ENCODE measurements at regions not wholly inside any gene's neighbourhood (a gene's known extent, or its start where the extent isn't known, plus 50 kb on each side); places are given as distances from the start of the nearest gene placed in this dataset.

DNA sequence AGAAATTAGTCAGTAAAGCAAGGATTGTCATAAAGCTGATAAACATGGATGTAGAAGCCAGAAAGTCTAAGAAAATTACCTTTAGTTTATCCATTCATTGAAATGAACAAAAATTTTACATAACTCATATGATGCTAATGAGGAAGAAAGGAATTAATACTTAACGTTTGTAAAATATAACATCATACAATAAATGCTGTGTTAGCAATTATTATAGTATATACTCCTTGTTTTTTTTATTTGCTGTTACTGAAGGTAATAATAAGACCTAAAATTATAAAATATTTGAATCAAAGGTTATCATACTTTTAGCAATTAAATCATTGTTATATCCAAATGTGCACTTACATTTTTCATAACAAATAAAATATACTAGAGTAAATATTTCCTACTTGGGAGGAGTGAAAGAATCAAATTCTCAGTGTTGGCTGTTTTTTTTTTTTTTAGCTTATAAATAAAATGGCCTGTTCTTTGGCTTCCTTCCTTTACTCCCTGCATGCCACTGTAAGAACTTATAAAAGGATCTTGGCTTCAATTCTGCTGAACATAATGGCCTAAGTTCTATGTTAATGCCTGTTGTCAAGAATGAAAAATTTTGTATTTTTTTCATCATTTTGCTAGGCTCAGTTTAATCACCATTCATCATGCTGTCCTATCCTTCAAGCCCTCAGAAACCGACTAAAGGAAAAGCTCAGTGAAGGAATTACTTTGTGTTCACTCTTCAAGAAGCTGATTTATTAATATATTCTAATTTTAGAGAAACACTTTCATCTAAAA is 167.4 kb upstream of the SLITRK1 start:
- in situ Hi-C loops (cut with HindIII; ENCODE audit: low pct_unique_long_range_greater_than_20kb, low sequenced_read_pairs): no loop called here
- no peak for DNase-seq (ENCODE audit: low read depth, low spot score)

DNA sequence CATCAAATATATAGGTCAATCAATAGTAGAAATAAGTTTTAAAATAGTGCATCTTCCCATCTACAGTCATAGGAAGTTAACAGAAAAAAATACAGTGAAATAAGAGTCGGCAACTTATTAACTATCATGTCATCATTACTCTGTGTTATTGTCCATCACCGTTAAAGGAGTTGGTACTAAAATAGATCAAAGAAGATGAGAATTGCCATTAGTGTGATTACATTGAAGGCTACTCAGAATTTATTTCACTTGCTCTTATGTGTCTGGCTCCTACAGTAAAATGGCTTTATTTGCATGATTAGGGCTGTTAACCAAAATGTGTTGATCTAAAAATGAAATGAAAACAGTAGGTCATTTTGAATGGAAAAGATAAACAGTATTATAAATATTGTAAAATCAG is 162.5 kb upstream of the SLITRK1 start:
- DNase-seq (ENCODE audit: low read depth, low spot score): no peak
- in situ Hi-C loops (cut with HindIII; ENCODE audit: low pct_unique_long_range_greater_than_20kb, low sequenced_read_pairs): no loop called here

DNA sequence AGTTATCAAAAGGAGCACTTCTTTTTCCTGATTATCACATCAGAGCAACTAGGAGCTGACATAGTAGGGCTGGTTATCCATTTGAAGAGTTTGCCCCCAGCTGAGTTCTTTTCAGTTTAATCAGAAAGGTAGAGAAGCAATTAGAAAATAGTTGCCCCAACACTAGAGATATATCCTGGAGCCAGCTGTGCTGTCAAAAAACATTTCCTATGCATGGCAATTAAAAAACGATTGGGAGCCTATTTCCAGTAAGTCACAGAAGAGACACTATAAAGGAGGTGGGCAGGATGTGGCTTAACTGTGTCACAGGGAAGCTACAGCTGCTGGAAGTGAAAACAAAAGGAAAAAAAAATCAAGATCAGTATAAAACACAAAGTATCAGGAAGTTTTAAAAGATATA is 155.7 kb upstream of the SLITRK1 start:
- no peak for DNase-seq (ENCODE audit: low read depth, low spot score)
- in situ Hi-C loops (cut with HindIII; ENCODE audit: low pct_unique_long_range_greater_than_20kb, low sequenced_read_pairs): no loop called here

DNA sequence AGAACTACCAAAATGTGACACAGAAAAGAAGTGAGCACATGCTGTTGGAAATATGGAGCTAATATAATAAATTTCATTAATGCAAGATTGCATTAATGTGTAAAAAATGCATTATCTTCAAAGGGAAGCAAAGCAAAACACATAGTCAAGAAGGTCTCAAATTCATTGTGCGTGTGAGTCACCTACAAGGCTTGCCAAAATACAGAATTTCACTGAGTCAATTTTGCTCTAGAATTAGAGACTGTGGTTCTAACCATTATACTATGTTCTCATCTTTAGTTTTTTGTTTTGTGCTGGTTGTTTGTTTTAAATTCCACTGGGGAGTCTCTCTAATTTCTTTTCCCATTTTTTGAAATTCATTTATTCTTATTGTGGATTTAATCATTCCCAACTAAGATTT is 149.8 kb upstream of the SLITRK1 start:
- no peak for DNase-seq (ENCODE audit: low read depth, low spot score)
- in situ Hi-C loops (cut with HindIII; ENCODE audit: low pct_unique_long_range_greater_than_20kb, low sequenced_read_pairs): no loop called here

DNA sequence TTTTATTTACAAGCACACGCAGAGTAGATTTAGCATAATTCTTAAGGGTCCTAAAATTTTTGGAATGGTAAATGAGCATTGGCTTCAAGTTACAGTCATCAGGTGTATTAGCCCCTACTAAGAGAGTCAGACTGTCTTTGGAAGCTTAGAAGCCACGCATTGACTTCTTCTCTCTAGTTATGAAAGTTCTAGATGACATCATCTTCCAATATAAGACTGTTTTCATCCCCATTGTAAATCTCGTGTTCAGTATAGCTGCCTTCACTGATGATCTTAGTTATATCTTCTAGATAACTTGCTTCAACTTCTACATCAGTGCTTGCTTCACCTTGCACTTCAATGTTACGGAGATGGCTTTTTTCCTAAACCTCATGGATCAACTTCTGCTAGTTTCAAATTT is 148.8 kb upstream of the SLITRK1 start:
- in situ Hi-C loops (cut with HindIII; ENCODE audit: low pct_unique_long_range_greater_than_20kb, low sequenced_read_pairs): no loop called here

DNA sequence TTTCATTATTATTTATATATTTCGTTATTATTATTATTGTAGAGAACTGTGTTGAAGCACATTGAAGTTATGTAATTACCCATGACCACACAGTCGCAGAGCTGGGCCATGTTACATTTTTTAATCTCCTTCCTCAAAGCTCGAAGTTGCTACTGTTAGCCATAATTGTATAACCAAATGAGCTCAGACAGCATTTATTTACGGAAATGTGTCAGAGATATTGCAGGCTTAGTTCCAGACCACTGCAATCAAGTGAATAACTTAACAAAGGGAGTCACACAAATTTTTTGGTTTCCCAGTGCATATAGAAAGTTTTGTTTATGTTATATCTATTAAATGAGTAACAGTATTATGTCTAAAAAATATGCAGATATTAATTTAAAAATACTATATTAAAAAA is 147.1 kb upstream of the SLITRK1 start:
- DNase-seq (ENCODE audit: low read depth, low spot score): no peak
- in situ Hi-C loops (cut with HindIII; ENCODE audit: low pct_unique_long_range_greater_than_20kb, low sequenced_read_pairs): no loop called here

More for the DNA sequence above, 148.8 kb upstream of the SLITRK1 start:
- no peak for DNase-seq (ENCODE audit: low read depth, low spot score)

DNA sequence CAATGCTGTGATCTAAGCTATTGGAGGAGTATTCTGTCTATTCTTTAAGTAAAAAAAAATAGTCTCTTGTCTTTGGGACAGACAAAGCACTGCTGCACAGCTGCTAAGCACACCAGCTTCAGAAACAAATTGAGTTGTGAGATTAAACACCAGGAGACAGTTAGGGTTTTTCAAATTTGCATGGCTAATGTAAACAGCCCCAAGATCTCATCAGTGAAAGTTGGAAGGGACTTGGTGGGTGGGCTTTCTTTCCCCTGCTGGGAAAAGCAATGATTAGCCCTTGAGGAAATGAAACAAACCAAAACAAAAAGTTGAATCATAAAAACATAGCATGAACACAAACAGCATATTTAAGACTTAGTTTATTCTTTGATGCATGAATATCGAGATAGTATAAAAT is 143.6 kb upstream of the SLITRK1 start:
- in situ Hi-C loops (cut with HindIII; ENCODE audit: low pct_unique_long_range_greater_than_20kb, low sequenced_read_pairs): no loop called here
- DNase-seq (ENCODE audit: low read depth, low spot score): no peak

DNA sequence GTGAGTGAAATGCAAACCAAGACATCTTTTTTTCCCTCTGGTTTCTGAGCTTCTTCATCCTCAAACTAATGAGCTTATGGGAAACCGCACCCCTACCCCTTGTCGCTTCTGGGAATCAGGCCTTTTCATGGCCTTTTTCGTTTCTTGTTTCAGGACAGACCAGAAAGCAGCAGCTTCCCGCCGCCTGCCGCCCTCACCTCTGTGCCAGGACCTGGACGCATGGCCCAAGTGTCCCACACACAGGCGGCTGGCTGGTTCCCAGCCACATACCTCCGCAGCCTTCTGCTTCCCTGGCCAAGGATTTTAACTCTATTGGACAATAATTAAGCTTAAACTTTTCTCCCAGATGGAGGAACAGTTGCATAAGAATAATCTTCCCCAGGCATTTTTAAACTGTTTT is 114.1 kb upstream of the SLITRK1 start:
- in situ Hi-C loops (cut with HindIII; ENCODE audit: low pct_unique_long_range_greater_than_20kb, low sequenced_read_pairs): no loop called here
- DNase-seq (ENCODE audit: low read depth, low spot score): no peak

DNA sequence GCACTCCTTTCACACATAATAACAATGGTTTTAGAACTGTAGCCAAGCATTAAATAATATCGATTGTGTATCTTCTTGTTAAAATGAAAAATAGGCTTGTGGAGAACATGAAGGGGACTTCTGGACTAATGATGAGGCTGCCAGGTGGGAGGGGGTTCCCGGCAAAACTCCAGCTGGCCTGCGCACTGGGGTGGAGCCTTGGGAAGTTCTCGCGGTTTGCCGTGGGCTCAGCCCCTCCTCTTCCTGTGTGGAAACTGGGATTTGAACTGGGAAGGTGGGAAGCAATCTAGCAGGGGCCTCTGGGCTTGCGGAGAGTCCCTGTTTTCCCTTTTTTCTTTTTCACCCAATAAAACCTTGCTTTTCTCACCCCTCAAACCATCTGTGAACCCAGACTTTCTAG is 113.7 kb upstream of the SLITRK1 start:
- no peak for DNase-seq (ENCODE audit: low read depth, low spot score)
- in situ Hi-C loops (cut with HindIII; ENCODE audit: low pct_unique_long_range_greater_than_20kb, low sequenced_read_pairs): no loop called here

DNA sequence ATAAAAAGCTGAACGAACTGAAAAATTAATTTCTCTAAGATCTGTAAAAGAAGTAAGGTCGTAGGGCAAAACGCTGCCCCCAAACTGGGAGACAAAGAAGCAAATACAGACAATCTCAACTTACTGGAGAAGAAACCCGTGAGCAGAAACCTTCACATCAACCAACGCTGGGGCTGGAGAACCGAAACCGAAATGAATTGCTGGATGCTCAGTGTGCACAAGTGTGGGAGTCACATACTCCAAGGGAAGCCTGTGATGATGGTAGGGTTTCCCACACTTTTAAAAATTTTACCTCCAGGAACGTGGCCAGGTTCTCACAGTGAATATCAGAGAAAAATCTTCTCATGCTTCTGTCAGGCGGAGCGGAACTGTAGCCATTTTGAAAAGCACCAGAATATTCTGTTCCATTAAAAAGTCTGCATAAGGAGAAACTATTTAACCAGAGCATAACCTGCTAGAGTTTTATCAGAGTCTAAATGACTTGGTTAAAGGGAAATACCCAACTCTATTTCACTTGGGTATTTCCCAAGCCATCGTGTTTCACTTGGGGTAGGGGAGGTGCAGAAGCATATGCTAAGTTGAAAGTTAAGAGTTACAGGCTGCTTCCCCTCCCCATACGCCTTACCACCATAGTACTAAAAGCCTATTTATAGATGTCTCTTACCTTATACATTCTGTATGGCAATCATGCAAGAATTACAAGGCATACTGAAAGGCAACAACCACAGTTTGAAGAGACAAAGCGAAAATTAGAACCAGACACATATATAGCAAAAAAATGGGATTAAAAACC is 110.5 kb upstream of the SLITRK1 start:
- DNase-seq (ENCODE audit: low read depth, low spot score): no peak
- in situ Hi-C loops (cut with HindIII; ENCODE audit: low pct_unique_long_range_greater_than_20kb, low sequenced_read_pairs): no loop called here

DNA sequence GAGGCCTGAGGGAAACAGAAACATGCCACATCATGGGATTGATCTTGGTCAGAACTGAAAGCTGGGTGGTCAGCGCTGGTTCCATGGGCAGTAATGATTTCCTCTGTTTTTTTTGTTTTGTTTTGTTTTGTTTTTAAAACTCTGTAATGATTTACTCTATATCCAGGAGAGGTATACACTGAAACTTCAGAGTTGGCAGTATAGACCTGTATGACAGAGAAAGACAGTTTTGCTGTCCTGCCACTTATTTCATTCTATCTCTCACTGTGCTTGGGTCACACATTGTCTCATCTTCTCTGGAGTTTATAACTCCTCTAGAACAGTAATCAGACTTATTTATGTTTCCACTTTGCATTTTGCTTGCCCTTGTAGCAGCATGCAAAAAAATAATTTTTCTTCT is 105.1 kb upstream of the SLITRK1 start:
- no peak for DNase-seq (ENCODE audit: low read depth, low spot score)
- in situ Hi-C loops (cut with HindIII; ENCODE audit: low pct_unique_long_range_greater_than_20kb, low sequenced_read_pairs): no loop called here

DNA sequence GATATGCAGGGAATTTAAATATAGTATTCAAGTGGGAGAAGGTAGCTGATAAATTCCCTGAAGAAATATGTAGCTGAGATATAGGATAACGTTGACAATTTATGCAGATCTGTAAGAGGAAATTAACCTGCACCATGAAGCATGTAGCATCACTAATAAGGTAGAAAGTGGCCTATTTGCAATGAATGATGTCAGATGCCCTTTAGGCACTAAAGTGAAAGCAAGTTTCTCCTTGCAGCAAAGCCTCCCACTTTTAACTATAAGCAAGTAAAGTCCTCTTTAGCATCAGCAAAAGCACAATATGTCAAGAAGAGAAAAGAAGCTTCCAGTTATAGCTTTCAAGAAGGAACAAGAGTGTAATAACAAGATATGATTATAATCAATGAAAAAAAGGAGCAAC is 102.5 kb upstream of the SLITRK1 start:
- DNase-seq (ENCODE audit: low read depth, low spot score): no peak
- in situ Hi-C loops (cut with HindIII; ENCODE audit: low pct_unique_long_range_greater_than_20kb, low sequenced_read_pairs): no loop called here

DNA sequence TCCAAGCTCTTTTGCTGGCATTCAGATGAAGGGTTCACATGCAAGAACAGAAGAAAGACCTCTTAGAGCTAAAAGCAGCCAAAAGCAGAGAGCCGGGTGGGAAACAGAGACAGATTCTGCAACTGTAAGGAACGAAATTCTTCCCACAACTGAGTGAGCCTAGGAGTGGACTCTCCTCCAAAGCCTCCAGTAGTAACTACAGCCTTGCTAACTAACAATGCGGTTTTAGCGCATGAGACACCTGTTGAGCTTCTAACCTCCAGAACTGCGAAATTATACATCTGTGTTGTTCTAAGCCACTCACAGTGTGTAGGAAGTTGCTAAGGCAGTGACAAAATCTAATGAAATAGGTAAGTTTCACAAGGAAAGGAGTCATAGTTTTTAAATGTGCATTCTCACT is 98.1 kb upstream of the SLITRK1 start:
- no peak for DNase-seq (ENCODE audit: low read depth, low spot score)
- in situ Hi-C loops (cut with HindIII; ENCODE audit: low pct_unique_long_range_greater_than_20kb, low sequenced_read_pairs): no loop called here

DNA sequence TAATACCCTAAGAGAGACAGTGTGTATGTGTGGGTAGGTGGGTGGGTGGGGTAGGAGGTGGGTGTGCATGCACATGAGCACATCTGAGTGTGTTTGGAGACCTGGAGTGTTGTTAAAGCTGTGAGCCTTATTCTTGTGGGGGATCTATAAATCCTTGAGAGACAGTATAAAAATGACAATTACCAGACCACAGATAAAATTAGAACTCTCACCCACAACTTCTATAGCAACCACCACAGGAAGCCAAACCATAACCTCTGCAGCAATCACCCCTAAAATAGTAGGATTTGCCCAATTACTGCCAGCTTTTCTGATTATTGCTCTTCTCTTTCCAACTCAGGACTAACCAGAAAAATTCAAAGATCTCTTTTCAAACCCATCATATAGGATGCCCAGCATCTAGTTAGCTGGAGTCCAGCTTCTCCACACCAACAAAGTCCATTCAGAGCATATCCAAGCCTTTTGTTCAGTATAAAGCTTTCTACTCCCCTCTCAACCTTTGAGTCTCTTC is 93.4 kb upstream of the SLITRK1 start:
- DNase-seq (ENCODE audit: low read depth, low spot score): no peak

DNA sequence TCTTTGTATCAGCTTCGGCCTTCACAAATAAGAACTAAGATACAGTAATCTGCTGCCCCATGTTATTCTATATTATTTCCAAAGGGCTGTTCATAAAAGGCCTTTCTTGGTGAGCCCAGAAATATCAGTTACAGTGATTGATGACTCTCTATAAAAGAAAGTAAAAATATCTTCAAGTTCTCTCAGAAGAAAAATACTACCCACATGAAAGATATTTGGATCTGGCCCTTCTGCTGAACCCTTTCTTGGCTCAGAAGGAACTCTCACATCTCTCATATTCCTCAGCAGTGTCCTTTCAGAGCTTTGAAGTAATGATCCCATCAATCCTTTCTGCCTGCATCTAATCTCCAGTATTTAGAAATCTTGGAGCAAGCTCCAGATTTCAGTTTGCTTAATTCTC is 76.3 kb upstream of the SLITRK1 start:
- in situ Hi-C loops (cut with HindIII; ENCODE audit: low pct_unique_long_range_greater_than_20kb, low sequenced_read_pairs): no loop called here
- no peak for DNase-seq (ENCODE audit: low read depth, low spot score)

More for the DNA sequence above, 93.4 kb upstream of the SLITRK1 start:
- in situ Hi-C loops (cut with HindIII; ENCODE audit: low pct_unique_long_range_greater_than_20kb, low sequenced_read_pairs): no loop called here

DNA sequence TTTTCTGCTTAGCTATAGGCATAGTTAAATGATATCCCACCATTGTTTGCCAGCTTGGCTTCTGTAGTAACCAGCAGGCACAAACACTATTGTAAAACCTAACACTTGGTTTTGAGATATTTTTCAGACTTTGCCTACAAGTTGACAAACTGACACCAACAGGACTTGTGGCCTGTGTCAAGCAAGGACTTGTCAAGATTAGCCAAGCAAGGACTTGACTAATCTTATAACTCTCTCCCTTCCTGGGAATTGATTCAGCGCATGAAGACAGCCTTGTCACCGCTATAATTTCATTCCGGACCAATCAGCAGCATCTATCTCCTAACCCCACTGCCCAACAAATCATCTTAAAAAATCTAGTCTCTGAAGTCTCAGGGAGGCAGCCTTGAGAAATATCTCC is 72.7 kb upstream of the SLITRK1 start:
- DNase-seq (ENCODE audit: low read depth, low spot score): no peak
- in situ Hi-C loops (cut with HindIII; ENCODE audit: low pct_unique_long_range_greater_than_20kb, low sequenced_read_pairs): no loop called here

DNA sequence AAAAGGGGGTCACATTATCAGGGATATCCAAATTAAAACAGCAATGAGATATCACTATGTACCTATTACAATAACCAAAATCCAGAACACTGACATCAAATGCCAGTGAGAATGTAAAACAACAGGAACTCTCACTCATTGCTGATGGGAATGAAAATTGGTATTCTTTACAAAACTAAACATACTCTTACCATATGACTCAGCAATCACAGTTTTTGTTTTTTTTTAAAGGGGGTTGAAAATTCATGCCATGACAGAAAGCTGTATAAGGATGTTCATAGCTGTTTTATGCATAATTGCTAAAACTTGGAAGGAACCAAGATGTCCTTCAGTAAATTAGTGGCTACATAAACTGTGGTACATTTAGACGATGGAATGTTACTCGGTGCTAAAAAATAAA is 71.6 kb upstream of the SLITRK1 start:
- no peak for DNase-seq (ENCODE audit: low read depth, low spot score)
- in situ Hi-C loops (cut with HindIII; ENCODE audit: low pct_unique_long_range_greater_than_20kb, low sequenced_read_pairs): no loop called here

DNA sequence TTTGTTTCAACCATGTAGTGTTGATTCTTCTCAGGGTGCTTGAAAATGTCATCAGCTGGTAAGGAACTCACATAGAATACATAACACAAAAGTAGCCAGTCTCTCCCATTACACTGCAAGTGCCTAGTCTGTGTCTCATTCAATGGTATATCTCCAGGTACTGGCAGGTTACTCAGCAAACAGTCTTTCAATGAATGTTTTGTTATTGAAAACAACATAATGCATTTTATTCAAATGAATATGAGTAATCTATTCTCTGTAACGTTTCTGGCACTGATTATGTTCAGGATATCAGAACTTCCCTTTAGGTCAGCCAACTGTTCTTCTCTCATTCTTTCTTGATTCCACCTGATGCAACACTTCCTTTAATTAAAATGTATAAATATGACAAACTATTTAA is 68.0 kb upstream of the SLITRK1 start:
- in situ Hi-C loops (cut with HindIII; ENCODE audit: low pct_unique_long_range_greater_than_20kb, low sequenced_read_pairs): no loop called here
- DNase-seq (ENCODE audit: low read depth, low spot score): no peak

Measured in SK-MEL-5 (cell line).